ENCODE measurements at regions not wholly inside any gene's neighbourhood (a gene's known extent, or its start where the extent isn't known, plus 50 kb on each side); places are given as distances from the start of the nearest gene placed in this dataset.
A peak's percentile ranks its signal among the peaks of the same experiment; 100 is the strongest.

DNA sequence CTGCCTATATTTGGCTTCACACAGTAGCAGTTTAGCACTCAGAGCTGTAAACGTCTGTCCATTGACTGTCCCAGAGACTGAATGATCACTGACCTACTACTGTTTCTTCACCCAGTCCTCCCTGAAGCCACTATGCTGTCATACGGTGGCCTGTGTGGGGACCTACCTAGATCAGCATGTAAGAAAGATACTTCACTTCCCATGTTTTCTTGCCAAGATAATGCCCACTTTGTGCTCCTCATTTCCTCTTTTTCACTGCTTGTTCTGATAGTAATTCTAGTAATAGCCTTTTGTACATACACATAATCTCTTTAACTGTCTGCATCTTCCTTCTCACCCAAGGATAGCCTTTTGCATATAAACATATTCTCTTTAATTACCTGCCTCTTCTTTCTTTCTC is 109.9 kb upstream of the TIAM2 start:
- DNase-seq, result no peak

DNA sequence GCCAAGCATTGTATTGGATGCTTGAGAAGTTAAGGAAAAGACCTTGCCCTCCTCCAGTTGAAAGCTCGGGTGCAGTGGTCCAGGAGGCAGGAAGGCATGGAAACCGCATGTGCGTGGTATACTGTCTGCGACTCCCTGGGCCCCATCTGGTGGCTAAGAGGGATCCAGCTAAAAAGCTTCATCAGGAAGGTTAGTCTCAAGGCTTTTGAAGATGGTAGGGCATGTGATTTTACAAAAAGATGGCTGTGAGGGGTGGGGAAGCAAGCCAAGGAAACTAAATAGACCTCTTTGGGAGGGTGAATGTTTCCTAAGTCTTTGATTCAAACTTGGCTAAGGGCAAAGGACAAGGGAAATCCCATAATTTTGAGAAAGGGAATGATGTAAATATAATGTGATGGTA is 109.1 kb upstream of the TIAM2 start:
- DNase-seq, result no peak

- DNase-seq, result no peak
Measured at GRCh38 chr6:154886471-154886870, 108.6 kb upstream of the TIAM2 start.

DNA sequence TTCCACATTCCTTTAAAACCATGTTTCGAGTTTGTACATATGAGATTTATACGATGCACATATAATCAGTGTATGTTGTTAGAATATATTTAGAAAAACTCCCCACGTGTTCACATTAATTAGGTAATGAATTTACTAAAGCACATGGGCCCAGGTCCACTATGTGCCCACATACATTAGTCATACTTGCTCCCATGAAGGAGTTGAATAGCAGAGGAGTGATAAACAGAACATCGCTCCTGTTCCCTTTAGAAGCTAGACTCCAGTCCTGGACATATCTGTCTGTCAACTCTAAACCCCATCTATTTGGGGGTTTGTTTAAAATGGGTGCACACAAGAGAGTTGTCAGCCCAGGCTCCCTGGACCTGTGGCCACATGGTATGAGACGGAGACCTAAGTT is 108.1 kb upstream of the TIAM2 start:
- DNase-seq, result no peak

- no peak for DNase-seq
Measured at GRCh38 chr6:154888421-154889295, 106.5 kb upstream of the TIAM2 start.

DNA sequence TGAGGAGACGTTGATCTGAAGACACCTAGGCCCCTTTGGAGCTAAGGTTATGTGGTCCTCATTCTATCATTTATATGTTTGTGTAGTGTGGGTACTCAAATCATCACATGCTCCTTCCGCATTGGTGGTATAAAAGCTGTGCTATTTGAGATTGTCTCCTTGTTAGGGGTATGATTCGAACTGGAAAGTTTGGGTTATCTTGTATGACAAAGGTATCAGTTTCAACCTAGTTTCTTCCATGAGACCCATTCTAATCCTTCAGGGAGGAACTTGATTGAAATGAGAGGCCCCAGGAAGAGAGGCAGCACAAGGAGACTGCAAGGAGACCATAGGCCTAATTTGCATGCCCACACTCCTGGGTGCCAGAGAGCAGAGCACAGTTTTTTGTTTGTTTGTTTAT is 104.2 kb upstream of the TIAM2 start:
- DNase-seq, result no peak

DNA sequence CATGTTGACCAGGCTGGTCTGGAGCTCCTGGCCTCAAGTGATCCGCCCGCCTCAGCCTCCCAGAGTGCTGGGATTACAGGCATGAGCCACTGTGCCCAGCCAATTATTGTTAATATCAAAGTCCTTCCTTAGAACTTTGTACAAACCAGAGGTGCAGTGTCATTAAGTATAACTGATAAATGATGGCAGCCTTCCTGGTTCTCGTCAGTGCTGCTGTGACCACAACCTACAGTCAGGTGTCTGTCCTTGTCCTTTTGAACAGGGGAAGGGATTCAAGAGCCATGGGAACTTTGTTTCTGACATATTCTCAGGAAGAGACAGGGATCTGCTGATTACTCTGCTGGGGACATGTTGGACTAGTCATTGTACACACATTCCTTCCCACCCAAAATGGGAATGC is 103.2 kb upstream of the TIAM2 start:
- DNase-seq, result no peak

GRCh38 chr6:154893917-154894316 is 101.2 kb upstream of the TIAM2 start:
- peak; percentile 56 for DNase-seq

GRCh38 chr6:154894902-154895301 is 100.2 kb upstream of the TIAM2 start:
- no peak for DNase-seq

GRCh38 chr6:154895841-154896240 is 99.3 kb upstream of the TIAM2 start:
- no peak for DNase-seq

DNA sequence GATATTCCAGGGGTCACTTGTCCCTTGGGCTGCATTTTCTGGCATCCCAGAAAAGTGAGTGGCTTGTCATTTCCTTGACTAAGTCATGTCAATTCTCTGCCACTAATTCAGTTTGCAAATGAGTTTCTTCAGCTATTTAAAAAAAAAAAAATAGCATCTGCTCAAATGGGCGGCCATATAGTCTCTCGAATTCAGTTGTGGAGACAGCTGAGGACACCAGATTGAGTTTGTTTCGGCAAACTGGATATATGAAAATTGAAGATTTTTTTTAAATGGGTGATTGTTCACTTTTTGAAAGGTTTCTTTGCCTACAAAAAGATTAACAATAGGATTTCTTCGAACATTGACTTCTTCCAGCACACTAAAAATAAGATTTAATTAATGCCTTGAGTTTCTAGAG is 96.3 kb upstream of the TIAM2 start:
- no peak for DNase-seq

- no peak for DNase-seq
Measured at GRCh38 chr6:154899824-154900463, 95.2 kb upstream of the TIAM2 start.

- no peak for DNase-seq
Measured at GRCh38 chr6:154901876-154902552, 93.1 kb upstream of the TIAM2 start.

DNA sequence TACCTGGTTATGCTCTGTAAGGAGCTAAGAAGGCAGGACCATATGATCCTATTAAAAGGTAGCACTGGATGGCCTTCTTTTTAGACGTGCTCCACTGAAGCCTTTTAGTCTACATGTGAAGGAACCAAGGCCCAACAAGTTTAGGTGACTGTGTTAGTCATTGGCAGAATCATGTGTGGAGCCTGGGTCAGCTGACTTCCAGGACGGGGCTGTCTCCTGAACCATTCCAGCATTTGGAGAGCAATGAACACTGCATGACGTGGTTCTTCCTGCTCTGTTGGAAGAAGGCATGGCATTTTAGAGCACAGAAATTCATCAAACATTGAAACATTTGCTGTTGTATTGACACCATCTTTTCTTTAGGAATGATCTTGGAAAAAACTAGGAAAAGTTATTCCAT is 87.8 kb upstream of the TIAM2 start:
- DNase-seq, result peak; percentile 34

GRCh38 chr6:154908723-154909122 is 86.4 kb upstream of the TIAM2 start:
- no peak for DNase-seq

GRCh38 chr6:154909311-154909710 is 85.8 kb upstream of the TIAM2 start:
- DNase-seq, result peak; percentile 64

DNA sequence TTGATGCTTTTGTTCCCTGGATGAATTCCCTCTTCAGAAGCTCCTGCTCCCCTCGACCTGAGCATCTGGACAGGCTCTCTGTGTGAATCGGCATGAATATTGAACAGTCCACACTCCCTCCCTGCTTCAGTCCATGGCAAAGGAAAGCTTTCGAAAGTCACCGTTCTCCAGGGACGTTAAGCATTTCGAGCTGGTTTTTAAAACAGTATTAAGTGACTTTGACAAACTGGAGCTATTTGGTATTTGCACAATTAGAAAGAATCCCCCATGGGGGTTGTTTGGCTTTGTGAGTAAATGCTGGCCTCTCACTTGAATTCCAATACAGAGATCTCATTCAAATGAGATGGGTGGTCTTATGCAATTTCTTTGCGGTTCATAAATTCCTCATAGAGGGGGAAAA is 85.3 kb upstream of the TIAM2 start:
- peak; percentile 90 for DNase-seq

DNA sequence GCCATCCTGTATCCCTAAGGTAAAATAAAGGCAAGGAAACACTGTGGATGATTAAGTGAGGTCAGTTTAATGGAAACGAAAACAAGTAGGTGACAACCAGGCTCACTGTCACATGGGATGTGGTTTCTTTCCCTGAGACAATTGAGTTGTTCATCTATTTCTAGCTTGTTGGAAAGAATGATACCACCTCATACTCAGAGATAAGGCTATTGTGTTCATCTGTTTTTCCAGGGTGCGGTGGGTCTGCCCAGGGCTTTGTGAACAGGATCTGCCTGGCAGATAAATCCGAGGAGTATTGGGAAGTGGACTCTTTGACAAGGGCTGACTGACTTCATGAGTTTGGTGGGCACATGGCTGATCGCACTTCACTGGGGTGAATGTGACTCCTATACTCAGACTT is 80.8 kb upstream of the TIAM2 start:
- no peak for DNase-seq

GRCh38 chr6:154916857-154917256 is 78.3 kb upstream of the TIAM2 start:
- DNase-seq, result no peak

- DNase-seq, result no peak
Measured at GRCh38 chr6:154917941-154918340, 77.2 kb upstream of the TIAM2 start.

DNA sequence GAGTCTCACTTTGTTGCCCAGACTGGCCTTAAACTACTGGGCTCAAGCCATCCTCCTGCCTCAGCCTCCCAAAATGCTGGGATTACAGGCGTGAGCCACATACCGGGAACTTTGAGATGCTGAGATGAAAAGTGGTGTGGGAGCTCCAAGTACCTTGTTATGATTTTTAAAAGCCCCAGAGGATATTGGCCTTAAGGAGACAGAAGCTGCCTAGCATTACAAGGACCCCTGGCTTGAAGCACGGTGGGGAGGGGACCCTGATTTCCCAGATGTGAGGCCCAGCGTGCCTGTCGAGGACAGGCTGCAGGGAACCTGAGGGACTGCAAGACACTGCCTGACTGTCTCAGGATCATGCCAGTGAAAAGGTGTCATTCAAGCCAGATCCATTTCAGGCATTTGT is 75.3 kb upstream of the TIAM2 start:
- no peak for DNase-seq

DNA sequence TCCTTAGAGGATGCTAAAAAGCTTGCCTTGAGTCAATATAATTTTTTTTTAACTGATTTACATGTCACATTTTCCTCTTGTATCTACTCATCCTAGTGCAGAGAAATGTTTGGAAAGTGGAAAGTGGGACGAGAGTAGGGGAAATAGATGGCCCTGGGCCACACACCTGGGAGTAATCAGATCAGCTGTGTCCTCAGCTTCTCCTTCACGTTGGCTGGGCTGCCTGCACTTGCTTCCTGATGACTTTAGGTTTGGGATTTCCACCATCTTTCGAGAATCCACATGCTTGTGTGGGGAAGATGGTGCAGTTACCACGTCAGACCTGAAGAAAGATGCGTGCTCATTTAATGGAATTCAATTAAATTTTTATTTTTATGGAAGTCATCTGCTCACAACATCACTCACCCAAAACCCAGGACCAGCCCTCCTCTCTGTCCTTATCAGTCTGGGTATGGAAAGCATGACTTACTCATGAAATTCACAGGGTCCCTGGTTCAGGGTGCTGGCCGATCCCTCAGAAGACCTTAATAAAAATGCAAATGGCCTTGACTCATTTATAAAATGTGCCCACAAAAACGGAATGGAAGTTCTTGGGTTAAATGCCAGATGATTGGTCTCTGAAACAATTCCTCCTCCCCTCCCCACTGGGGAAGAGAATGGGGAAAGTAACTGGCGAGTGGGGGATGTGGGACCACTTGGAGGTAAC is 74.5 kb upstream of the TIAM2 start:
- peak; percentile 51 for DNase-seq

DNA sequence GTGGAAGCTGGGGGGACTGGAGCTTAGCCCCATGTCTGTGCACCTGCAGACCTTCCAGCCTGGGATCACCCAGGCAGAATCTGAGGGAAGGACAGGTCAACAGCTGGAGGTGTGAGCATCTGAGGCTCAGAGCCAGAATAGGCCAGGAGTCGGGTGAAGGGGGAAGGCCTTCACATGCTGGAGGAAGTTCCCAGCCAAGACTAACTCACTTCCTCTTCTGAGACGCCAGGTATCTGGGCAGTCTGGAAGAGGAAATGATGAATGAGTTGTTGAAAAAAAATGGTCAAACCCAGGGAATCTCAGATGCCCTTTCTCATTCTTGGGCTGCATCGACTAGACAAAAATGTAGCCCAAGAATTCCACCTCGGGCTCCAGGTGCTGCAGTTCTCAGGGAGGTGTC is 73.6 kb upstream of the TIAM2 start:
- DNase-seq, result no peak
